GM23338 (cell line): ENCODE measurements at regions not wholly inside any gene's neighbourhood (a gene's known extent, or its start where the extent isn't known, plus 50 kb on each side); places are given as distances from the start of the nearest gene placed in this dataset.

ENCODE experiments used
- ATAC-seq: fragments of 200-7000 bp; cut with Tn5 transposase; 3 replicates; pipeline ENCODE4 v1.9.1; 2020
- DNase-seq: peaks from one replicate; pipeline ENCODE4 v3.0.0-alpha.2; 2015; ENCODE audit warnings: low spot score
- H2AFZ ChIP-seq: fragments of 200-600 bp; sonication (generic); 2 replicates; pipeline ENCODE4 v1.8.0; 2016; ENCODE audit warnings: antibody characterized with exemption, mild to moderate bottlenecking, moderate library complexity
- H3F3A ChIP-seq: fragments of 200-600 bp; sonication (generic); replicated peaks from 2 replicates; pipeline ENCODE4 v1.8.0; 2017; ENCODE audit warnings: antibody characterized with exemption, mixed run types, low read depth
- H3K27ac ChIP-seq: fragments of 200-600 bp; sonication (generic); 2 replicates; pipeline ENCODE4 v1.6.1; 2016; ENCODE audit warnings: low read depth
- H3K27me3 ChIP-seq: fragments of 200-600 bp; sonication (generic); 2 replicates; pipeline ENCODE4 v1.8.0; 2016; ENCODE audit warnings: mild to moderate bottlenecking, mixed run types, moderate library complexity; ENCODE audit not compliant: insufficient read depth
- H3K36me3 ChIP-seq: fragments of 200-600 bp; sonication (generic); 2 replicates; pipeline ENCODE4 v1.8.0; 2016; ENCODE audit warnings: mild to moderate bottlenecking; ENCODE audit not compliant: insufficient read depth
- H3K4me1 ChIP-seq: fragments of 200-600 bp; sonication (generic); 2 replicates; pipeline ENCODE4 v1.8.0; 2016; ENCODE audit warnings: mild to moderate bottlenecking, moderate library complexity; ENCODE audit not compliant: insufficient read depth
- H3K4me2 ChIP-seq: fragments of 200-600 bp; sonication (generic); 2 replicates; pipeline ENCODE4 v1.7.1; 2017; ENCODE audit warnings: mixed run types
- H3K4me3 ChIP-seq: fragments of 200-600 bp; sonication (generic); 2 replicates; pipeline ENCODE4 v1.6.1; 2016; ENCODE audit warnings: mixed run types
- H3K79me2 ChIP-seq: fragments of 200-600 bp; sonication (generic); replicated peaks from 2 replicates; pipeline ENCODE4 v1.8.0; 2017; ENCODE audit warnings: mild to moderate bottlenecking; ENCODE audit not compliant: insufficient read depth
- H3K9me2 ChIP-seq: fragments of 200-600 bp; sonication (generic); 2 replicates; pipeline ENCODE4 v1.8.0; 2017; ENCODE audit not compliant: insufficient read depth
- H4K20me1 ChIP-seq: fragments of 200-600 bp; sonication (generic); replicated peaks from 2 replicates; pipeline ENCODE4 v1.8.0; 2017; ENCODE audit warnings: mild to moderate bottlenecking; ENCODE audit not compliant: insufficient read depth
- H3K27ac Mint-ChIP-seq: 2 replicates; pipeline ENCODE4 v1.8.0; 2020; ENCODE audit warnings: inconsistent platforms, mild to moderate bottlenecking, moderate library complexity, mixed read lengths
- H3K27me3 Mint-ChIP-seq: 3 replicates; pipeline ENCODE4 v1.8.0; 2022; ENCODE audit warnings: low read depth, mild to moderate bottlenecking, moderate library complexity, mixed read lengths, inconsistent platforms; ENCODE audit not compliant: insufficient read depth, poor library complexity
- H3K36me3 Mint-ChIP-seq: 3 replicates; pipeline ENCODE4 v1.8.0; 2021; ENCODE audit warnings: low read depth, mild to moderate bottlenecking, inconsistent platforms, moderate library complexity, mixed read lengths
- H3K4me1 Mint-ChIP-seq: 3 replicates; pipeline ENCODE4 v1.8.0; 2020; ENCODE audit warnings: mild to moderate bottlenecking, inconsistent platforms, mixed read lengths
- H3K4me3 Mint-ChIP-seq: 3 replicates; pipeline ENCODE4 v1.8.0; 2021; ENCODE audit warnings: moderate library complexity, mild to moderate bottlenecking, inconsistent platforms, mixed read lengths
- H3K9me3 Mint-ChIP-seq: 3 replicates; pipeline ENCODE4 v1.8.0; 2020; ENCODE audit warnings: moderate library complexity, mild to moderate bottlenecking, inconsistent platforms, mixed read lengths
- CREB1 ChIP-seq: fragments of 250-450 bp; sonication (Bioruptor Pico); IDR thresholded peaks from 2 replicates; pipeline ENCODE4 v1.5.0; 2020; ENCODE audit warnings: low read depth, mild to moderate bottlenecking, moderate library complexity
- EZH2 ChIP-seq: fragments of 200-600 bp; sonication (generic); IDR thresholded peaks from one replicate; pipeline ENCODE4 v1.8.0; 2017; ENCODE audit warnings: antibody characterized with exemption, mild to moderate bottlenecking, low read depth; ENCODE audit not compliant: unreplicated experiment
- EZH2phosphoT487 ChIP-seq: fragments of 200-600 bp; sonication (generic); IDR thresholded peaks from one replicate; pipeline ENCODE4 v1.8.1; 2018; ENCODE audit warnings: antibody characterized with exemption; ENCODE audit not compliant: unreplicated experiment
- POLR2AphosphoS5 ChIP-seq: IDR thresholded peaks from 2 replicates; pipeline ENCODE4 v1.6.1; 2016; ENCODE audit warnings: antibody characterized with exemption, low read depth
- STAT1 ChIP-seq: IDR thresholded peaks from one replicate; pipeline ENCODE4 v1.6.1; 2016; ENCODE audit warnings: antibody characterized with exemption; ENCODE audit not compliant: unreplicated experiment
- ZNF114 ChIP-seq: fragments of 250-450 bp; sonication (Bioruptor Pico); IDR thresholded peaks from 2 replicates; pipeline ENCODE4 v1.5.0; 2020; ENCODE audit warnings: mild to moderate bottlenecking, moderate library complexity
- ZNF331 ChIP-seq: fragments of 250-450 bp; sonication (Bioruptor Pico); IDR thresholded peaks from 2 replicates; pipeline ENCODE4 v1.5.0; 2020; ENCODE audit warnings: low read depth, mild to moderate bottlenecking, moderate library complexity
- TF ChIP-seq, protein P1 (sequence below): IDR thresholded peaks from 2 replicates; pipeline ENCODE4 v1.6.1; 2016; ENCODE audit warnings: antibody characterized with exemption
- TF ChIP-seq, protein P2 (sequence below): fragments of 250-450 bp; sonication (Bioruptor Pico); IDR thresholded peaks from 2 replicates; pipeline ENCODE4 v1.5.0; 2020; ENCODE audit warnings: mild to moderate bottlenecking, moderate library complexity

GRCh38 chr9:106051545-106051944 is 357.2 kb downstream of the TMEM38B start:
- DNase-seq (no peak), ATAC-seq (no peak)
- Histone ChIP-seq H3K27me3 (no peaks in the 10 kb centered on the region), H3K4me1 (no peaks in the 10 kb centered on the region; the same call in 1 of the 2 replicates), H3K4me3 (no peak overlapping the region), H3K9me2 (peaks cover 4% of the 10 kb centered on the region), H3K79me2 (no peaks in the 10 kb centered on the region), H4K20me1 (no peaks in the 10 kb centered on the region), H3K27ac (no peak overlapping the region), H3K36me3 (no peaks in the 10 kb centered on the region), H3K4me2 (no peak overlapping the region), H3F3A (no peaks in the 10 kb centered on the region), H2AFZ (no peak overlapping the region)
- Mint-ChIP-seq H3K4me3 (no peak overlapping the region), H3K9me3 (peaks cover 9% of the 10 kb centered on the region; the same call in 2 of the 3 replicates), H3K27ac (no peak overlapping the region), H3K36me3 (peaks cover 5% of the 10 kb centered on the region; the same call in 1 of the 3 replicates), H3K27me3 (peaks cover 2% of the 10 kb centered on the region), H3K4me1 (peaks cover 9% of the 10 kb centered on the region)
- no peak for TF ChIP-seq ZNF331 (CRISPR knock-in tag)
- TF ChIP-seq STAT1: no peak
- TF ChIP-seq, protein P1, sequence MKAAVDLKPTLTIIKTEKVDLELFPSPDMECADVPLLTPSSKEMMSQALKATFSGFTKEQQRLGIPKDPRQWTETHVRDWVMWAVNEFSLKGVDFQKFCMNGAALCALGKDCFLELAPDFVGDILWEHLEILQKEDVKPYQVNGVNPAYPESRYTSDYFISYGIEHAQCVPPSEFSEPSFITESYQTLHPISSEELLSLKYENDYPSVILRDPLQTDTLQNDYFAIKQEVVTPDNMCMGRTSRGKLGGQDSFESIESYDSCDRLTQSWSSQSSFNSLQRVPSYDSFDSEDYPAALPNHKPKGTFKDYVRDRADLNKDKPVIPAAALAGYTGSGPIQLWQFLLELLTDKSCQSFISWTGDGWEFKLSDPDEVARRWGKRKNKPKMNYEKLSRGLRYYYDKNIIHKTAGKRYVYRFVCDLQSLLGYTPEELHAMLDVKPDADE: no peak
- no peak for TF ChIP-seq CREB1 (CRISPR knock-in tag)
- no peak for TF ChIP-seq POLR2AphosphoS5
- TF ChIP-seq, protein P2, sequence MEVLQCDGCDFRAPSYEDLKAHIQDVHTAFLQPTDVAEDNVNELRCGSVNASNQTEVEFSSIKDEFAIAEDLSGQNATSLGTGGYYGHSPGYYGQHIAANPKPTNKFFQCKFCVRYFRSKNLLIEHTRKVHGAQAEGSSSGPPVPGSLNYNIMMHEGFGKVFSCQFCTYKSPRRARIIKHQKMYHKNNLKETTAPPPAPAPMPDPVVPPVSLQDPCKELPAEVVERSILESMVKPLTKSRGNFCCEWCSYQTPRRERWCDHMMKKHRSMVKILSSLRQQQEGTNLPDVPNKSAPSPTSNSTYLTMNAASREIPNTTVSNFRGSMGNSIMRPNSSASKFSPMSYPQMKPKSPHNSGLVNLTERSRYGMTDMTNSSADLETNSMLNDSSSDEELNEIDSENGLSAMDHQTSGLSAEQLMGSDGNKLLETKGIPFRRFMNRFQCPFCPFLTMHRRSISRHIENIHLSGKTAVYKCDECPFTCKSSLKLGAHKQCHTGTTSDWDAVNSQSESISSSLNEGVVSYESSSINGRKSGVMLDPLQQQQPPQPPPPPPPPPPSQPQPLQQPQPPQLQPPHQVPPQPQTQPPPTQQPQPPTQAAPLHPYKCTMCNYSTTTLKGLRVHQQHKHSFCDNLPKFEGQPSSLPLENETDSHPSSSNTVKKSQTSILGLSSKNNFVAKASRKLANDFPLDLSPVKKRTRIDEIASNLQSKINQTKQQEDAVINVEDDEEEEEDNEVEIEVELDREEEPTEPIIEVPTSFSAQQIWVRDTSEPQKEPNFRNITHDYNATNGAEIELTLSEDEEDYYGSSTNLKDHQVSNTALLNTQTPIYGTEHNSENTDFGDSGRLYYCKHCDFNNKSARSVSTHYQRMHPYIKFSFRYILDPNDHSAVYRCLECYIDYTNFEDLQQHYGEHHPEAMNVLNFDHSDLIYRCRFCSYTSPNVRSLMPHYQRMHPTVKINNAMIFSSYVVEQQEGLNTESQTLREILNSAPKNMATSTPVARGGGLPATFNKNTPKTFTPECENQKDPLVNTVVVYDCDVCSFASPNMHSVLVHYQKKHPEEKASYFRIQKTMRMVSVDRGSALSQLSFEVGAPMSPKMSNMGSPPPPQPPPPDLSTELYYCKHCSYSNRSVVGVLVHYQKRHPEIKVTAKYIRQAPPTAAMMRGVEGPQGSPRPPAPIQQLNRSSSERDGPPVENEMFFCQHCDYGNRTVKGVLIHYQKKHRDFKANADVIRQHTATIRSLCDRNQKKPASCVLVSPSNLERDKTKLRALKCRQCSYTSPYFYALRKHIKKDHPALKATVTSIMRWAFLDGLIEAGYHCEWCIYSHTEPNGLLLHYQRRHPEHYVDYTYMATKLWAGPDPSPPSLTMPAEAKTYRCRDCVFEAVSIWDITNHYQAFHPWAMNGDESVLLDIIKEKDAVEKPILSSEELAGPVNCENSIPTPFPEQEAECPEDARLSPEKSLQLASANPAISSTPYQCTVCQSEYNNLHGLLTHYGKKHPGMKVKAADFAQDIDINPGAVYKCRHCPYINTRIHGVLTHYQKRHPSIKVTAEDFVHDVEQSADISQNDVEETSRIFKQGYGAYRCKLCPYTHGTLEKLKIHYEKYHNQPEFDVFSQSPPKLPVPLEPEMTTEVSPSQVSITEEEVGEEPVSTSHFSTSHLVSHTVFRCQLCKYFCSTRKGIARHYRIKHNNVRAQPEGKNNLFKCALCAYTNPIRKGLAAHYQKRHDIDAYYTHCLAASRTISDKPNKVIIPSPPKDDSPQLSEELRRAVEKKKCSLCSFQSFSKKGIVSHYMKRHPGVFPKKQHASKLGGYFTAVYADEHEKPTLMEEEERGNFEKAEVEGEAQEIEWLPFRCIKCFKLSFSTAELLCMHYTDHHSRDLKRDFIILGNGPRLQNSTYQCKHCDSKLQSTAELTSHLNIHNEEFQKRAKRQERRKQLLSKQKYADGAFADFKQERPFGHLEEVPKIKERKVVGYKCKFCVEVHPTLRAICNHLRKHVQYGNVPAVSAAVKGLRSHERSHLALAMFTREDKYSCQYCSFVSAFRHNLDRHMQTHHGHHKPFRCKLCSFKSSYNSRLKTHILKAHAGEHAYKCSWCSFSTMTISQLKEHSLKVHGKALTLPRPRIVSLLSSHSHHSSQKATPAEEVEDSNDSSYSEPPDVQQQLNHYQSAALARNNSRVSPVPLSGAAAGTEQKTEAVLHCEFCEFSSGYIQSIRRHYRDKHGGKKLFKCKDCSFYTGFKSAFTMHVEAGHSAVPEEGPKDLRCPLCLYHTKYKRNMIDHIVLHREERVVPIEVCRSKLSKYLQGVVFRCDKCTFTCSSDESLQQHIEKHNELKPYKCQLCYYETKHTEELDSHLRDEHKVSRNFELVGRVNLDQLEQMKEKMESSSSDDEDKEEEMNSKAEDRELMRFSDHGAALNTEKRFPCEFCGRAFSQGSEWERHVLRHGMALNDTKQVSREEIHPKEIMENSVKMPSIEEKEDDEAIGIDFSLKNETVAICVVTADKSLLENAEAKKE: no peak
- TF ChIP-seq ZNF114 (CRISPR knock-in tag): no peak
- TF ChIP-seq EZH2phosphoT487: no peak
- TF ChIP-seq EZH2: no peak
